ENCODE measurements at regions not wholly inside any gene's neighbourhood (a gene's known extent, or its start where the extent isn't known, plus 50 kb on each side); places are given as distances from the start of the nearest gene placed in this dataset.
A peak's percentile ranks its signal among the peaks of the same experiment; 100 is the strongest.

DNA sequence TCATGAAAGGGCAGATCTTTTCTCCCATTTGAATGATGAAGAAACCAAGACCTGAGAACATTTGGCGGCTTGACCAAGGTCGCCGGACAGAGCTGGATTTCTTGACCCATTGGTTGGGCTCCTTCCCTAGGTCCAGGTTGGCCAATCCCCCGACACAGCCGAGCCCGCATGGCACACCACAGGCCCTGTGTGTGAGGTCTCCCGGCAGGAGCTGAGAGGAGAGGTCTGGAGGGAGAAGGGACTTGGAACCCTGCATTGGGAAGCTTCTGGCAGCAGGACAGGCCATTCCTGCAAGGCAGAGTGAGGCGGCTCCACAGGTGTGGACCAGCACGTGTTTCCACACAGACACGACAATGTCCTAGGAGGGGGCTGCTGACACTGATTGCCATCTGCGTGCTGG is 98.6 kb upstream of the THY1 start:
- H3K9me3 ChIP-seq, result no peaks in the 10 kb centered on the region
- no peak for DNase-seq
- TF ChIP-seq, protein P1, sequence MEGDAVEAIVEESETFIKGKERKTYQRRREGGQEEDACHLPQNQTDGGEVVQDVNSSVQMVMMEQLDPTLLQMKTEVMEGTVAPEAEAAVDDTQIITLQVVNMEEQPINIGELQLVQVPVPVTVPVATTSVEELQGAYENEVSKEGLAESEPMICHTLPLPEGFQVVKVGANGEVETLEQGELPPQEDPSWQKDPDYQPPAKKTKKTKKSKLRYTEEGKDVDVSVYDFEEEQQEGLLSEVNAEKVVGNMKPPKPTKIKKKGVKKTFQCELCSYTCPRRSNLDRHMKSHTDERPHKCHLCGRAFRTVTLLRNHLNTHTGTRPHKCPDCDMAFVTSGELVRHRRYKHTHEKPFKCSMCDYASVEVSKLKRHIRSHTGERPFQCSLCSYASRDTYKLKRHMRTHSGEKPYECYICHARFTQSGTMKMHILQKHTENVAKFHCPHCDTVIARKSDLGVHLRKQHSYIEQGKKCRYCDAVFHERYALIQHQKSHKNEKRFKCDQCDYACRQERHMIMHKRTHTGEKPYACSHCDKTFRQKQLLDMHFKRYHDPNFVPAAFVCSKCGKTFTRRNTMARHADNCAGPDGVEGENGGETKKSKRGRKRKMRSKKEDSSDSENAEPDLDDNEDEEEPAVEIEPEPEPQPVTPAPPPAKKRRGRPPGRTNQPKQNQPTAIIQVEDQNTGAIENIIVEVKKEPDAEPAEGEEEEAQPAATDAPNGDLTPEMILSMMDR (IDR thresholded peaks at IDR 0.05), result no peak
- no peaks in the 10 kb centered on the region for H3K36me3 ChIP-seq (ENCODE audit: low read depth)
- no peak overlapping the region for H3K4me3 ChIP-seq
- no peaks in the 10 kb centered on the region for H3K4me1 ChIP-seq (ENCODE audit: low read depth)
- intact Hi-C loops (cut with DNase I, micrococcal nuclease), result no loop called here
- no peak for ATAC-seq

DNA sequence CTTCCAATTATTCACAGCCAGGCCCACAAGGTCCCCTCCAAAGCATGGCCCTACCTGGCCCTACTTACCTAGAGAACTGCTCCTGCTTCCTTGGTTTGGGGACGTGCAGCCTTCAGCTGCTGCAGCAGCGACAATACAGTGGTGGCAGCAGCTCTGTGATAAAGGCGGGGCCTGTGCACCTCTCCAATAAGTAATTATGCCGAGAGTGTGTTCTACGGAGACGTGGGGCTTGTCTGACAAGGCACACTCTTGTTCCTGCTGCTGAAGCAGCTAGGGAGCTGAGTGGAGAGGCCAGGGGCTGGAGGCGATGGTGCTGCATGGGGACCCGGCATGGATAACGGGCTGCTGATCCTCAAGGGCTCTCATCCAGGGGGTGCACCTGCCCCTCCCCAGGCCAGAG is 98.0 kb upstream of the THY1 start:
- Histone ChIP-seq H3K36me3 (ENCODE audit: low read depth) (no peaks in the 10 kb centered on the region), H3K9me3 (no peaks in the 10 kb centered on the region), H3K4me1 (ENCODE audit: low read depth) (no peaks in the 10 kb centered on the region), H3K4me3 (no peak overlapping the region)
- ATAC-seq (no peak), DNase-seq (no peak)
- intact Hi-C loops (cut with DNase I, micrococcal nuclease), result no loop called here
- TF ChIP-seq, protein P1 (IDR thresholded peaks at IDR 0.05), result no peak

DNA sequence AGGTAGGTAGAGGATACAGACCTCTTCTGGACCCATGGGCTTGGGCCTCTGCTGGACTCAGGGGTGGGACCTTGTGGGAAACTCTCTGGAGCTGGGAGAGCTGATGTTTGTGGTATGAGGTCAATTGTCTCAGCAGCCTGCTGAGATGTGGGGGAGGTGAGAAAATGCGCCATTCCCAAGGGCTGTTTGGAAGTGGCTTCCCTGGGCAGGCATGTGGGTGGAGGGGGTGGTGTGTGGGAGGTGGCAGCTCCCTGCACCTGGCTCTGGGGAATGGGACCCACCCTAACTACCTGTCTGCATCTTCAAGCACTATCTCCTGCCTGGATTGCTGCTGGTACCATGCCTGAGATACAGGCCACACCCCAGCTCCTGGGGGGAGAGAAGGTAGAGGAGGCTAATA is 97.4 kb upstream of the THY1 start:
- Histone ChIP-seq H3K4me1 (ENCODE audit: low read depth) (no peaks in the 10 kb centered on the region), H3K9me3 (no peaks in the 10 kb centered on the region), H3K36me3 (ENCODE audit: low read depth) (no peaks in the 10 kb centered on the region), H3K4me3 (no peak overlapping the region)
- TF ChIP-seq, protein P1 (IDR thresholded peaks at IDR 0.05), result no peak
- no peak for ATAC-seq
- intact Hi-C loops (cut with DNase I, micrococcal nuclease), result no loop called here
- DNase-seq, result no peak

DNA sequence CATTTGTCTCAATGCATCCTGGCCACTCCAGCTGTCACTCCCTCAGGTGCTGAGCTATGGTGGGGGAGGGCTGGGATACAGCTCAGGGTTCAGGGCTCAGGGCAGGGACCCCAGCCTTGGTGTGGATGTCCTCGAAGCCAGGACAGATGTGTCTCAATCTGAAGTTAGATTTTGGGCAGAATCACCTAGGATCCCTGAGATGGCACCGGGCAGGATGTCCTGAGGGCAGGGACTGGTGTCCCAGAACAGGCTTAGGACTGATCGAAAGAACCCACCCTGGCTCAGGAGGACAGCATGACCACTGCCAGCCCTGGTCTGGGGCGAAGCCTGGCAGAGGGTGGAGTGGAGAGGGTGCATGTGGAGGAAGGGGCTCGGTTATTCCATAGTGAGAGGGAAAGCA is 96.8 kb upstream of the THY1 start:
- no peak overlapping the region for H3K4me3 ChIP-seq
- intact Hi-C loops (cut with DNase I, micrococcal nuclease), result no loop called here
- H3K9me3 ChIP-seq, result no peaks in the 10 kb centered on the region
- no peaks in the 10 kb centered on the region for H3K4me1 ChIP-seq (ENCODE audit: low read depth)
- TF ChIP-seq, protein P1 (IDR thresholded peaks at IDR 0.05), result no peak
- no peaks in the 10 kb centered on the region for H3K36me3 ChIP-seq (ENCODE audit: low read depth)
- ATAC-seq (no peak), DNase-seq (no peak)

DNA sequence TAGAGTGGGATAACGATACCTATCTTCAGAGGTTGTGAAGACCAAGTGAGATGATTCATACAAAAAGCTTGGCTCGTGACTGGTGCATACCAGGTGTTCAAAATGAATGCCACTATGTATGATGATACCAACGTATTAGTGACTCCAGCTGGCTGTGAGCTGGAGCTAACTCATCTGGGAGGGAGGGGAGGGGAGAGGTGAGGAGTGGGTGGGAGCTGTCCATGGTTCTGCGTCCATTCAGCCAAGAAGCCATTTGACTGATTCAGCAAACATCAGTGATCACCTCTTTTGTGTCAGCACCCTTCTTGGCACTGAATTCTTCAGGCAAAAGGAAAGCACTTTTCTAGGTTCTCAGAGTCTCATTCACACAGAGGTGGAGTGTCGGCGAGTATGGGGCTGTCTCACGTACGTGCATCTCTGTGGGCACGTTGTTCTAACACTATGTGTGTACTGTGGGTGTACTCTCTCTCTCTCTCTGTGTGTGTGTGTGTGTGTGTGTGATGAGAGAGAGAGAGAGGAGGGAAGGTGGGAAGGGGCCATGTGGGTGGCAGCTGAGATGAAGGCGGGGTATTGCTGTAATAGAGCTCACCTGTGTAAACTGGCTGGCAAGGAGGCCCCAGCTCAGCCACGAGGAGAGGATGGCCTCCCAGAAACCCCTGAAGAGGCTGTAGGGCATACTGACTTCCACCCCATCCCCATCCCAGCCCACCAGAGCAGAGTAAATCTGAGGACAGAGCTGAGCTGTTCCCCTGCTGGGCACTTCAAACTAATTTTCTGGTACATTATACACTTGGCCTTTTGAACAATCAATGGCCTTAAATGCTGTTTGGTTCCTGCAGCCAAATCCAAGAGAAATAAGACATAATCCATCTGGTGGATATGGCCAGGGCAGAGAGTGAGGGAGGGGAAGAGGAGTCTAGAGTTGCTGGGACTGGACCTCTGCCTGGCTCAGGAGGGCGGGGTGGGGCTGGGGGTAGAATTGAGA is 96.1 kb upstream of the THY1 start:
- no peak overlapping the region for H3K4me3 ChIP-seq
- TF ChIP-seq, protein P1 (IDR thresholded peaks at IDR 0.05), result no peak
- no peaks in the 10 kb centered on the region for H3K36me3 ChIP-seq (ENCODE audit: low read depth)
- H3K4me1 ChIP-seq (ENCODE audit: low read depth), result no peaks in the 10 kb centered on the region
- no peak for ATAC-seq
- intact Hi-C loops (cut with DNase I, micrococcal nuclease), result no loop called here
- no peaks in the 10 kb centered on the region for H3K9me3 ChIP-seq
- peak in 1 of 3 donors; percentile 8 for DNase-seq

Measured in mucosa of descending colon (tissue), 3 donors.